ENCODE measurements at regions not wholly inside any gene's neighbourhood (a gene's known extent, or its start where the extent isn't known, plus 50 kb on each side); places are given as distances from the start of the nearest gene placed in this dataset.

DNA sequence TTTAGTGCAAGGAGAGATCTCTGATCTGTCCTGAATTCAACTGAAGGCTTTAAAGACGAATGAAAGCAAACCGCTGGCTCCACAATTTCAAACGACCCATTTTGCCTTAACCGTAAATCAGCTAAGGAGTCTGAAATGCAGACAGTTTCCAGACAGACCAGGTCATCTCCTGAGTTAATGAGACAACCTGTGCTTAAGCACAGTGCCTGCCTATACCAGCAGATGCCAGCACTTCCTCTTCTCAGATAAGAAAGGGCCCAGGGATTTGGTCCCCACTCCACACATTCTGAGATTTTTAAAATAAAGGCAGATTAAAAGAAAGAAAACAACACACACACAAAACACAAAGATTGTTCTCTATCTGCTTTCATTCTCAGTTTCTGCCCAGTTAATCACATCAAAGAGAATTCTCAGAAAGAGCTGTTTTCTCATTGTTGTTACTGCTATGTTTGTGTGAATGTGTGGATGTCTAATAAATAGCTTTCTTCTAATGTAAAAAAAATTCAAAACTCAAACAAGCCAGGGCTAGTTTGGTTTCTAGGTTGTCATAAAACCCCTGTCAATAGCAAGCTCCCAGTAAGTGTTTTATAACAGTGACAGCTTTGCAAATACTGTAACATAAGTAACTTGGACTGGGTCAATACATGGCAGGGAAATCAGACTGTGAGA lies 157.7 kb upstream of the SLC24A2 start:
- TF ChIP-seq CTCF (IDR thresholded peaks at IDR 0.05): no peak
- no peak overlapping the region for H3K4me2 ChIP-seq (ENCODE audit: low read length)
- H2AFZ ChIP-seq: no peak overlapping the region
- H3K79me2 ChIP-seq: no peaks in the 10 kb centered on the region
- H3K27ac ChIP-seq: no peak overlapping the region
- H3K27me3 ChIP-seq (ENCODE audit: control insufficient read depth, insufficient read depth, low read length): no peaks in the 10 kb centered on the region
- H3K9me3 ChIP-seq (ENCODE audit: control insufficient read depth, low read length): no peaks in the 10 kb centered on the region
- H3K36me3 ChIP-seq (ENCODE audit: control insufficient read depth, insufficient read depth, low read length): no peaks in the 10 kb centered on the region
- no peak overlapping the region for H3K4me3 ChIP-seq (ENCODE audit: low read depth, low read length)
- no peaks in the 10 kb centered on the region for H3K4me1 ChIP-seq
- no peak overlapping the region for H3K9ac ChIP-seq

DNA sequence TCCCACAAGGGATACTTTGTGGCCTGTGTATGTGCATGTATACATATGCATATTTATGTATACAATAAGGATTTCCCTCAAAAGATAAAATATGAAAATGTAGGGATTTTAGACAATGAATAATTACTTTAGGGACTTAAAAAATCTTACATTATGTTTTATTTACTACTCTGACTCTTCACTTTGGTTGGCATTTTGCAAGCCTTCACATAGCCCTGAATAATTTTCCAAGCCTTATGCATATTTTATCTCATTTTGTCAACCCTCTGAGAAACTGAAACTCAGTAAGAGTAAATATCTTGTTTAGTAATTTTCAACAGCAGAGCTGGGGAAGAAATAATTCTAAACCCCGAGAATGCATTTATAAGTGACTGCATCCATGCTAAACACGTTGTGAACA lies 153.0 kb upstream of the SLC24A2 start:
- no peaks in the 10 kb centered on the region for H3K79me2 ChIP-seq
- no peaks in the 10 kb centered on the region for H3K9me3 ChIP-seq (ENCODE audit: control insufficient read depth, low read length)
- H3K36me3 ChIP-seq (ENCODE audit: control insufficient read depth, insufficient read depth, low read length): no peaks in the 10 kb centered on the region
- no peak for TF ChIP-seq CTCF (IDR thresholded peaks at IDR 0.05)
- H3K4me2 ChIP-seq (ENCODE audit: low read length): no peak overlapping the region
- no peaks in the 10 kb centered on the region for H3K27me3 ChIP-seq (ENCODE audit: control insufficient read depth, insufficient read depth, low read length)
- no peak overlapping the region for H2AFZ ChIP-seq
- H3K4me1 ChIP-seq: no peaks in the 10 kb centered on the region
- H3K4me3 ChIP-seq (ENCODE audit: low read depth, low read length): no peak overlapping the region
- no peak overlapping the region for H3K9ac ChIP-seq
- H3K27ac ChIP-seq: no peak overlapping the region

- H3K36me3 ChIP-seq (ENCODE audit: control insufficient read depth, insufficient read depth, low read length): no peaks in the 10 kb centered on the region
- no peak overlapping the region for H2AFZ ChIP-seq
- no peak overlapping the region for H3K27ac ChIP-seq
- no peak overlapping the region for H3K4me2 ChIP-seq (ENCODE audit: low read length)
- no peaks in the 10 kb centered on the region for H3K79me2 ChIP-seq
- H3K9me3 ChIP-seq (ENCODE audit: control insufficient read depth, low read length): no peaks in the 10 kb centered on the region
- H3K9ac ChIP-seq: no peak overlapping the region
- no peak overlapping the region for H3K4me3 ChIP-seq (ENCODE audit: low read depth, low read length)
- no peaks in the 10 kb centered on the region for H3K4me1 ChIP-seq
- TF ChIP-seq CTCF (IDR thresholded peaks at IDR 0.05): no peak
- no peaks in the 10 kb centered on the region for H3K27me3 ChIP-seq (ENCODE audit: control insufficient read depth, insufficient read depth, low read length)
Measured at GRCh38 chr9:19940811-19941535, 152.1 kb upstream of the SLC24A2 start.

DNA sequence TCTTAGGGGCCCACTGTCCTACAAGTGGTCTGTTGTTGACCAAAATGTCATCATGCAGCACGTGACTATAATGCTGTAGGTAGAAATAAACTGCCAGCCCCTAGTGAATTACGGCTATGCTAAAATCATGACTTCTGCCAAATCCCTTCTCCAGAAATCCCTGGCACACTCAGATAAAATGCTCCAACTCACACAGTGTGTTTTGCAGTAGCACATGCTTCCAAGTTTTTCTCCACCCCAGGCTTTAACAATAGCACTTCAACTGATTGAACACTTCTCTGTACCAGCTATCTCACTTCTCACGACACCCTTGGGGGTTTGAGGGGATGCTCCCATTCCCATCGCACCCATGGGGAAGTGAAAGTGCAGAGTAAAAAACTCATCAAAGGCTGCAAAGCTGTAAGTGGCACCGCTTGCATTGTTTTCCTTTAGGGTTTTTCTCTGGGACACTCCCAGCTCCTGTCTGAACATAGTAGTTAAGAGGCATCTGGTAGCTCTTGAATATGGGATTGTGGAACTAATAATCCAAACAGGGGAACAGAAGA lies 151.0 kb upstream of the SLC24A2 start:
- no peak overlapping the region for H2AFZ ChIP-seq
- no peaks in the 10 kb centered on the region for H3K9me3 ChIP-seq (ENCODE audit: control insufficient read depth, low read length)
- H3K4me1 ChIP-seq: no peaks in the 10 kb centered on the region

More for the DNA sequence above, 151.0 kb upstream of the SLC24A2 start:
- TF ChIP-seq CTCF (IDR thresholded peaks at IDR 0.05): no peak
- H3K27me3 ChIP-seq (ENCODE audit: control insufficient read depth, insufficient read depth, low read length): no peaks in the 10 kb centered on the region
- no peaks in the 10 kb centered on the region for H3K36me3 ChIP-seq (ENCODE audit: control insufficient read depth, insufficient read depth, low read length)
- no peak overlapping the region for H3K4me3 ChIP-seq (ENCODE audit: low read depth, low read length)
- H3K4me2 ChIP-seq (ENCODE audit: low read length): no peak overlapping the region
- no peak overlapping the region for H3K9ac ChIP-seq
- no peaks in the 10 kb centered on the region for H3K79me2 ChIP-seq
- no peak overlapping the region for H3K27ac ChIP-seq
